MM.1S (cell line): ENCODE measurements at regions not wholly inside any gene's neighbourhood (a gene's known extent, or its start where the extent isn't known, plus 50 kb on each side); places are given as distances from the start of the nearest gene placed in this dataset.

ENCODE experiments used
- DNase-seq: peaks from one replicate; pipeline ENCODE4 v3.0.0-alpha.2; 2015
- H2AFZ ChIP-seq: fragments of 300-600 bp; sonication (generic); 2 replicates; pipeline ENCODE4 v1.6.0; 2016; ENCODE audit warnings: antibody characterized with exemption, low read length
- H3F3A ChIP-seq: fragments of 300-600 bp; sonication (generic); 2 replicates; pipeline ENCODE4 v1.6.1; 2016; ENCODE audit warnings: mild to moderate bottlenecking, antibody characterized with exemption, low read length, moderate library complexity, mixed read lengths; ENCODE audit not compliant: insufficient read depth
- H3K27ac ChIP-seq: fragments of 300-600 bp; sonication (generic); 2 replicates; pipeline ENCODE4 v1.5.1; 2016; ENCODE audit warnings: mild to moderate bottlenecking, low read length
- H3K27me3 ChIP-seq: fragments of 300-600 bp; sonication (generic); replicated peaks from 2 replicates; pipeline ENCODE4 v1.6.0; 2016; ENCODE audit warnings: low read length; ENCODE audit not compliant: insufficient read depth
- H3K36me3 ChIP-seq: fragments of 300-600 bp; sonication (generic); replicated peaks from 2 replicates; pipeline ENCODE4 v1.6.1; 2016; ENCODE audit warnings: mild to moderate bottlenecking, low read length, mixed read lengths; ENCODE audit not compliant: insufficient read depth
- H3K4me1 ChIP-seq: fragments of 300-600 bp; sonication (generic); 2 replicates; pipeline ENCODE4 v1.6.1; 2016; ENCODE audit warnings: low read length, mixed read lengths
- H3K4me2 ChIP-seq: fragments of 300-600 bp; sonication (generic); 2 replicates; pipeline ENCODE4 v1.6.0; 2016; ENCODE audit warnings: low read depth, low read length
- H3K4me3 ChIP-seq: fragments of 300-600 bp; sonication (generic); 2 replicates; pipeline ENCODE4 v1.5.1; 2016; ENCODE audit warnings: low read length, mixed read lengths
- H3K79me2 ChIP-seq: fragments of 300-600 bp; sonication (generic); 2 replicates; pipeline ENCODE4 v1.6.1; 2016; ENCODE audit warnings: mixed run types, low read length, mixed read lengths
- H3K9ac ChIP-seq: fragments of 300-600 bp; sonication (generic); 2 replicates; pipeline ENCODE4 v1.6.1; 2016; ENCODE audit warnings: low read length, mixed read lengths
- H3K9me2 ChIP-seq: fragments of 300-600 bp; sonication (generic); replicated peaks from 2 replicates; pipeline ENCODE4 v1.6.1; 2016; ENCODE audit warnings: mild to moderate bottlenecking, low read length, mixed read lengths; ENCODE audit not compliant: insufficient read depth
- H3K9me3 ChIP-seq: fragments of 300-600 bp; sonication (generic); replicated peaks from 2 replicates; pipeline ENCODE4 v1.6.1; 2016; ENCODE audit warnings: mild to moderate bottlenecking, low read length, mixed read lengths; ENCODE audit not compliant: insufficient read depth
- H4K20me1 ChIP-seq: fragments of 300-600 bp; sonication (generic); 2 replicates; pipeline ENCODE4 v1.6.1; 2016; ENCODE audit warnings: mild to moderate bottlenecking, low read length, moderate library complexity, mixed read lengths; ENCODE audit not compliant: insufficient read depth
- EZH2 ChIP-seq: fragments of 300-600 bp; sonication (generic); optimal IDR thresholded peaks from 2 replicates; pipeline ENCODE3; 2017; ENCODE audit warnings: low read depth, mild to moderate bottlenecking, antibody characterized with exemption, low read length, mixed read lengths
- EZH2phosphoT487 ChIP-seq: fragments of 300-600 bp; sonication (generic); IDR thresholded peaks from 2 replicates; pipeline ENCODE4 v1.6.1; 2018; ENCODE audit warnings: antibody characterized with exemption, low read length
- TF ChIP-seq, protein P1 (sequence below): fragments of 300-600 bp; sonication (generic); IDR thresholded peaks from 2 replicates; pipeline ENCODE4 v1.5.1; 2016; ENCODE audit warnings: antibody characterized with exemption, low read length, mixed read lengths

DNA sequence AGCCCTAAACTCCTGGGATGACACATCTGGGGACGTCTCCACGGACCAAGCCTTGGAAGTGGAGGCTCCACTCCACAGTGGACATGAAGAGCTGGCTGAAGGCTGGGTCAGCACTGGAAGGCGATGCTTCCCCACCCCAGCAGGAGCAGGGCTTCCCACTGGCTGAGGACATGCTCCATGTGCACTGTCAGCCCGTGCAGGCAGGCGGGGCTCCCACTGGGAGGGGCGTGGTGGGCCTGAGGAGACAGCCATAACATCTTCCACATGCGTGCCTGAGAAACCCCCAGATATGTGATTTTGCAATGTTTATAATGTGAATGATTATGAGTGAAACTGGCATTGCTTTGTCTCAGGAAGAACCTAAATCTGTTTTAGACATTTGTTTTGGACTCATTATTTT, 231.3 kb downstream of the KLF13 start:
- H4K20me1 ChIP-seq, result no peaks in the 10 kb centered on the region
- no peaks in the 10 kb centered on the region for H3K36me3 ChIP-seq
- H3F3A ChIP-seq, result no peaks in the 10 kb centered on the region
- H3K9me3 ChIP-seq, result no peaks in the 10 kb centered on the region
- DNase-seq, result no peak
- H3K27ac ChIP-seq, result no peak overlapping the region
- H2AFZ ChIP-seq, result no peak overlapping the region
- no peak overlapping the region for H3K9ac ChIP-seq
- TF ChIP-seq, protein P1, sequence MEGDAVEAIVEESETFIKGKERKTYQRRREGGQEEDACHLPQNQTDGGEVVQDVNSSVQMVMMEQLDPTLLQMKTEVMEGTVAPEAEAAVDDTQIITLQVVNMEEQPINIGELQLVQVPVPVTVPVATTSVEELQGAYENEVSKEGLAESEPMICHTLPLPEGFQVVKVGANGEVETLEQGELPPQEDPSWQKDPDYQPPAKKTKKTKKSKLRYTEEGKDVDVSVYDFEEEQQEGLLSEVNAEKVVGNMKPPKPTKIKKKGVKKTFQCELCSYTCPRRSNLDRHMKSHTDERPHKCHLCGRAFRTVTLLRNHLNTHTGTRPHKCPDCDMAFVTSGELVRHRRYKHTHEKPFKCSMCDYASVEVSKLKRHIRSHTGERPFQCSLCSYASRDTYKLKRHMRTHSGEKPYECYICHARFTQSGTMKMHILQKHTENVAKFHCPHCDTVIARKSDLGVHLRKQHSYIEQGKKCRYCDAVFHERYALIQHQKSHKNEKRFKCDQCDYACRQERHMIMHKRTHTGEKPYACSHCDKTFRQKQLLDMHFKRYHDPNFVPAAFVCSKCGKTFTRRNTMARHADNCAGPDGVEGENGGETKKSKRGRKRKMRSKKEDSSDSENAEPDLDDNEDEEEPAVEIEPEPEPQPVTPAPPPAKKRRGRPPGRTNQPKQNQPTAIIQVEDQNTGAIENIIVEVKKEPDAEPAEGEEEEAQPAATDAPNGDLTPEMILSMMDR, result no peak
- no peak for TF ChIP-seq EZH2
- no peak for TF ChIP-seq EZH2phosphoT487
- no peaks in the 10 kb centered on the region for H3K4me1 ChIP-seq
- no peak overlapping the region for H3K4me2 ChIP-seq
- no peaks in the 10 kb centered on the region for H3K9me2 ChIP-seq
- H3K4me3 ChIP-seq, result no peak overlapping the region
- no peaks in the 10 kb centered on the region for H3K27me3 ChIP-seq
- no peaks in the 10 kb centered on the region for H3K79me2 ChIP-seq

DNA sequence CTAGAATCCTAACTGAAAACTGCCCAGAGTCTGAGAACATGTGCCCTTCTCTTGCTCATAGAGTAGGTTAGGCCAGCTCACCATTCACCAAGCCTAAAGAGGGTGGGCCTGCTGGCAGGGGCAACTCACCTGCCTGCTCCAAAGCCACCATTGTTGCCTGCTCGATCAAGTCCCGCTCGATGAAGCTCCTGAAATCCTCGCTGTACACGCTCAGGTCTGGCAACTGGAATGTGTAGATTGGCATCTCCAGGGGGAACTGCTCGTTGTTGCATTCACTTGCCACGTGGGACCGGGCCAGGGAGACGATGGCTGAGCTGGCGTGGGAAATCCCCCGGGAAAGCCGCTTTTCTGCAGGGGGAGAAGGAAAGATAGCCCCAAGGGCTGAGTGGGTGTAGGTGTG, 232.2 kb downstream of the KLF13 start:
- no peaks in the 10 kb centered on the region for H3K9me2 ChIP-seq
- TF ChIP-seq, protein P1, result no peak
- no peak for TF ChIP-seq EZH2
- TF ChIP-seq EZH2phosphoT487, result no peak

DNA sequence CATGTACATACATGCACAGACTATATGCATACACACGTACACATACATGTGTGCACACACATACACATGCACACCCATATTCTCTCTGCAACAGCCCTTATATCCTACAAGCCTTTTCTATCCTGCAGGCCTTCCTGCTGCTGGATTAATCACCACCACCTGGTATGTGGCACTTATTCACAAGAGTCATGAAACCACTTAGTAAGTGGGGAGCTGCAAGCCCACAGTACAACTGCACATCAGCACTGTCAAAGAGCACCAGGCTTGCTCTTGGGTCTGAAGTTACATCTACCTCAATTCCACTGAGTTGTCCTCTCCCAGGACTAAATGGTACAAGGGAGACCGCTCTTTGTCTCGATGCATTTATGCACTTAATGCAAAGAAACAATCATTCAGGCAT, 233.2 kb downstream of the KLF13 start:
- Histone ChIP-seq H2AFZ (no peak overlapping the region), H3K4me1 (no peaks in the 10 kb centered on the region), H3K9me3 (no peaks in the 10 kb centered on the region), H3K4me3 (no peak overlapping the region), H4K20me1 (no peaks in the 10 kb centered on the region), H3K9me2 (no peaks in the 10 kb centered on the region), H3K9ac (no peak overlapping the region), H3K4me2 (no peak overlapping the region), H3F3A (no peaks in the 10 kb centered on the region), H3K27ac (no peak overlapping the region), H3K36me3 (no peaks in the 10 kb centered on the region), H3K79me2 (no peaks in the 10 kb centered on the region), H3K27me3 (no peaks in the 10 kb centered on the region)
- TF ChIP-seq EZH2phosphoT487, result no peak
- TF ChIP-seq, protein P1, result no peak
- TF ChIP-seq EZH2, result no peak
- no peak for DNase-seq

More for the DNA sequence above, 232.2 kb downstream of the KLF13 start:
- Histone ChIP-seq H2AFZ (no peak overlapping the region), H3K9ac (no peak overlapping the region), H3K79me2 (no peaks in the 10 kb centered on the region), H3K36me3 (no peaks in the 10 kb centered on the region), H3K4me3 (no peak overlapping the region), H3K9me3 (no peaks in the 10 kb centered on the region), H3F3A (no peaks in the 10 kb centered on the region), H4K20me1 (no peaks in the 10 kb centered on the region), H3K27me3 (no peaks in the 10 kb centered on the region), H3K4me2 (no peak overlapping the region), H3K4me1 (no peaks in the 10 kb centered on the region), H3K27ac (no peak overlapping the region)
- DNase-seq, result no peak
